Prostate gland (tissue), 2 donors: ENCODE measurements at regions not wholly inside any gene's neighbourhood (a gene's known extent, or its start where the extent isn't known, plus 50 kb on each side); places are given as distances from the start of the nearest gene placed in this dataset.

Source experiments
- DNase-seq: peaks from one replicate; pipeline ENCODE4 v3.0.0-alpha.2; 2019; ENCODE audit warnings: low spot score
- H3K27ac ChIP-seq, 2 donors: fragments of 200-600 bp; sonication (generic); 2 replicates each; pipeline ENCODE4 v1.5.1; 2017 to 2019
- H3K27me3 ChIP-seq: fragments of 200-600 bp; sonication (generic); replicated peaks from 2 replicates; pipeline ENCODE4 v1.5.1; 2019; ENCODE audit not compliant: insufficient read depth
- H3K36me3 ChIP-seq, 2 donors: fragments of 200-600 bp; sonication (generic); 1 replicate in 1 of 2; 2 replicates in 1 of 2; pipeline versions ENCODE4 v1.5.1 to v1.8.1; 2017 to 2019
- H3K4me1 ChIP-seq: fragments of 200-600 bp; sonication (generic); replicated peaks from 2 replicates; pipeline ENCODE4 v1.5.1; 2019
- H3K4me3 ChIP-seq, 2 donors: fragments of 200-600 bp; sonication (generic); 2 replicates each; pipeline ENCODE4 v1.5.1; 2017 to 2019
- H3K9me3 ChIP-seq: fragments of 200-600 bp; sonication (generic); 2 replicates; pipeline ENCODE4 v1.5.1; 2017
- CTCF ChIP-seq, 4 experiments: fragments of 200-600 bp in 2 of 4; fragments of 450-650 bp in 2 of 4; sonication (generic) in 2 of 4; IDR thresholded peaks; 1 replicate in 3 of 4; 2 replicates in 1 of 4; pipeline ENCODE4 v1.5.1; 2016 to 2019; ENCODE audit warnings: antibody characterized with exemption in 4 of 4, mild to moderate bottlenecking in 2 of 4, moderate library complexity in 2 of 4
- POLR2A ChIP-seq: fragments of 450-650 bp; IDR thresholded peaks from one replicate; pipeline ENCODE4 v1.6.1; 2016; ENCODE audit warnings: antibody characterized with exemption, mild to moderate bottlenecking
- POLR2AphosphoS5 ChIP-seq: sonication (generic); formaldehyde crosslinking; IDR thresholded peaks from one replicate; pipeline ENCODE4 v1.6.1; 2017; ENCODE audit warnings: antibody characterized with exemption
- WGBS: methylation state at CpG from one replicate; pipeline ENCODE4 v1.1.5; 2018; 5-methylcytosine and 5-hydroxymethylcytosine counted together
- intact Hi-C: fragments of 100-400 bp; cut with DNase I; formaldehyde crosslinking; loops from one replicate; pipeline ENCODE4 v1.14.2; 2022

GRCh38 chr1:42017730-42018129, 99.0 kb upstream of the HIVEP3 start:
- H3K27me3 ChIP-seq: no peaks in the 10 kb centered on the region
- H3K27ac ChIP-seq: no peak overlapping the region
- H3K36me3 ChIP-seq: no peaks in the 10 kb centered on the region
- WGBS: 95% methylated on average over 3 of the region's 3 CpGs
- DNase-seq: no peak
- TF ChIP-seq POLR2AphosphoS5 (no peak), CTCF (IDR thresholded peaks at IDR 0.05) (no peak), POLR2A (no peak)
- H3K9me3 ChIP-seq: no peaks in the 10 kb centered on the region
- intact Hi-C loops: no loop called here
- no peak overlapping the region for H3K4me3 ChIP-seq
- no peaks in the 10 kb centered on the region for H3K4me1 ChIP-seq

- no peaks in the 10 kb centered on the region for H3K36me3 ChIP-seq
- H3K4me3 ChIP-seq: no peak overlapping the region
- intact Hi-C loops: no loop called here
- H3K4me1 ChIP-seq: no peaks in the 10 kb centered on the region
- H3K27me3 ChIP-seq: no peaks in the 10 kb centered on the region
- TF ChIP-seq POLR2A (no peak), POLR2AphosphoS5 (no peak)
- no peak for DNase-seq
- H3K27ac ChIP-seq: no peak overlapping the region
- no peaks in the 10 kb centered on the region for H3K9me3 ChIP-seq
- 100% methylated on average over 2 of the region's 2 CpGs for WGBS
These were observed 98.5 kb upstream of the HIVEP3 start for GRCh38 chr1:42017259-42017658.

GRCh38 chr1:42014823-42015222, 96.1 kb upstream of the HIVEP3 start:
- WGBS: 44% methylated on average over 3 of the region's 3 CpGs
- Histone ChIP-seq H3K4me1 (no peaks in the 10 kb centered on the region), H3K27me3 (no peaks in the 10 kb centered on the region), H3K4me3 (no peak overlapping the region), H3K36me3 (no peaks in the 10 kb centered on the region), H3K27ac (no peak overlapping the region), H3K9me3 (no peaks in the 10 kb centered on the region)
- intact Hi-C loops: no loop called here
- DNase-seq: no peak
- TF ChIP-seq POLR2AphosphoS5: no peak
- TF ChIP-seq CTCF (IDR thresholded peaks at IDR 0.05): no peak
- no peak for TF ChIP-seq POLR2A

- no peaks in the 10 kb centered on the region for H3K9me3 ChIP-seq
- H3K27me3 ChIP-seq: no peaks in the 10 kb centered on the region
- intact Hi-C loops: no loop called here
- no peaks in the 10 kb centered on the region for H3K4me1 ChIP-seq
- H3K36me3 ChIP-seq: no peaks in the 10 kb centered on the region
- no peak overlapping the region for H3K27ac ChIP-seq
- H3K4me3 ChIP-seq: no peak overlapping the region
- TF ChIP-seq CTCF (IDR thresholded peaks at IDR 0.05): no peak
- WGBS: 62% methylated on average over 7 of the region's 7 CpGs
- no peak for DNase-seq
These were observed 95.3 kb upstream of the HIVEP3 start for GRCh38 chr1:42013881-42014470.

GRCh38 chr1:42012852-42013251, 94.1 kb upstream of the HIVEP3 start:
- Histone ChIP-seq H3K9me3 (no peaks in the 10 kb centered on the region), H3K4me1 (no peaks in the 10 kb centered on the region), H3K27ac (no peak overlapping the region), H3K36me3 (no peaks in the 10 kb centered on the region), H3K27me3 (no peaks in the 10 kb centered on the region), H3K4me3 (no peak overlapping the region)
- no peak for DNase-seq
- intact Hi-C loops: no loop called here
- WGBS: 81% methylated on average over 1 of the region's 1 CpG
- TF ChIP-seq POLR2A (no peak), POLR2AphosphoS5 (no peak), CTCF (IDR thresholded peaks at IDR 0.05) (no peak)
